SKM-1 (cell line): ENCODE measurements at regions not wholly inside any gene's neighbourhood (a gene's known extent, or its start where the extent isn't known, plus 50 kb on each side); places are given as distances from the start of the nearest gene placed in this dataset.

ENCODE experiments used
- DNase-seq: peaks from one replicate; lab custom pipeline; 2025; ENCODE audit not compliant: unreplicated experiment; lab: John Stamatoyannopoulos, UW

- no peak for DNase-seq
These were observed 334.2 kb downstream of the CD83 start for GRCh38 chr6:14451594-14452374.

- peak; percentile 46 for DNase-seq
These were observed 335.3 kb downstream of the CD83 start for GRCh38 chr6:14452567-14453527.

DNA sequence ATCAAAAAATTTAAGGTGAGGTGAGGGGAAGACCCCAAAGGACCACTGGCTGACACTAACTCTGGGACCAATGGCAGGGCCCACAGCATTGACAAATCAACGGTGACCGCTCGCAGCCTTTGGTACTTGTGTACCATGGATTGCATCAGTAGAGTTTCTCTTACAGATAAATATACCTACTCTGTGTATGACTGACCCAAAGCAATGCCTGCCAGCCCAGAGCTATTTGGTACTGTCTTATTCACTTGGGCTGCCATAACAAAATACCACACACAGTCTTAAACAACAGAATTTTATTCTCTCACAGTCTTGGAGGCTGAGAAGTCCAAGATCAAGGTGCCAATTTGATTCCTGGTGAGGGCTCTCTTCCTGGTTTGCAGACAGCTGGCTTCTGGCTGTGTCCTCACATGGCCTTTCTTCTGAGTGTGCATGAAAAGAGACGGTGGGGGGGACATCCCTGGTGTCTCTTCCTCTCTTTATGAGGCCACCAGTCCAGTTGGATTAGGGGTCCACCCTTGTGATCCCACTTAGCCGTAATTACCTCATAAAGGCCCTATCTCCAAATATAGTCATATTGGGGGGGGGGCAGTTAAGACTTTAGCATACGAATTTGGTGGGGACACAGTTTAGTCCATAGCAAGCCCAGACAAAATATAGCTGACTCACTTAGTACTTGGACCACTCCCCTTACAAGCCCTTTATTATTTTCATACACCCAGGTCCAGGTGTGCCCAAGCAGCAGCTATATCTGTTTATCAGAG lies 336.3 kb downstream of the CD83 start:
- no peak for DNase-seq

- DNase-seq: no peak
These were observed 336.9 kb downstream of the CD83 start for GRCh38 chr6:14454473-14454775.

DNA sequence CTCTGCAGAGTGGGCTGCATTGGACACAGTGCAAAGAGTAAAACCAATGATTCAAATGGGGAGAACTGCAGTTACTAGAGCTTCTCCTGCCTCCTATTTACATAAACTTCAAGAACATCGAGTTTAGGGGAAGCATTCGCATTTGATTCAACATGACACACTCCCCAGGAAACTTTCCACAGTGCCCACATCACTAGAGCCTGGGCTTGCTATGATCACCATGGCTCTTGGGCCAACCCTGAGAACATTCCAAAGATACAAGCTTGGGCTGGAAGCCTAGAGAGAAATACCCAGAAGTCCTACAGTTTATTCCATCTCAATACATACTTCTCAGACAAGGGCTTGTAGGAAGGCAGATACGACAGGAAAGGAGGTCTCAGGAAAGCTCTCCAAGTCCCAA lies 337.9 kb downstream of the CD83 start:
- DNase-seq: no peak

GRCh38 chr6:14455876-14456648 lies 338.5 kb downstream of the CD83 start:
- no peak for DNase-seq

GRCh38 chr6:14456941-14457340 lies 339.4 kb downstream of the CD83 start:
- no peak for DNase-seq

DNA sequence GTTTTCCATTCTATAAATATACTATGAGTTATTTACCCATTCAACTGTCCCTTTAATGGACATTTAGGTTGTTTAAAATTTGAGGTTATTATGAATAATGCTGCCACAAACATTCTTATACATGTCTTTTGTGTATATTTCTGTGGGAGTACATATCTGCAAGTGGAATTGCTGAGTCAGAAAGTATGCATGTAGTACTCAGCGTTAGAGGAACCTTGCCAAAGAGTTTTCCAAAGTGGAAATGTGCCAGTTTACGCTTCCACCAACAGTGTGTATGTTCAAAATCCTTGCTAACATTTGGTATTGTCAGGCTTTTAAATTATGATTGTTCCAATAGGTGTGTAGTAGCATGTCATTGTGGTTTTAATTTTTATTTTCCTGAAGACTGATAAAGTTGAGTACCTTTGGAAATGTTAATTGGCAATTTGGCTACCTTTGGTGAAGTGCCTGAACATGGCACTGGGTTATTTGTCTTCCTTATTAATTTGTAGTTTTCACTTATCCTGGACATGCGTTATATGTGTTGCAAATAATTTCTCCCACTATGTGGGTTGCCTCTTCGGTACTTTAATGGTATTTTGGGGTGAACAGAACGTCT lies 341.2 kb downstream of the CD83 start:
- no peak for DNase-seq

GRCh38 chr6:14459315-14459714 lies 341.7 kb downstream of the CD83 start:
- DNase-seq: no peak

DNA sequence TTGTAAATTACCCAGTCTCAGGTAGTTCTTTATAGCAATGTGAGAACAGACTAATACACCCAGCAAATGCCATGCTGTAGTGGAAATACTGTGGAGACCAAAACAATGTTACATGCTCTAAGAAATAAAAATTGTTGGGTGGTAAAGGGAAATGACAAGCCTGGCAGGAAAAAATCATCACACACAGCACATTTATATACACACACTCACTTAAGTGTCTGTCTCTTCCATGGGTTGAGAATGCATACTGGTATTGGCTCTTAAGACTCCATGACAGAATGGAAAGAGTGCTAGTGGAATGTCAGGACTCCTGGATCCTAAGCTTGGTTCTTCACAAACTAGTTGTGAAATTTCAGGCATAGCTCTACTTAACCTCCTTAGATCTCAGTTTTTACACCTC lies 343.0 kb downstream of the CD83 start:
- no peak for DNase-seq

GRCh38 chr6:14462135-14462534 lies 344.6 kb downstream of the CD83 start:
- DNase-seq: no peak

DNA sequence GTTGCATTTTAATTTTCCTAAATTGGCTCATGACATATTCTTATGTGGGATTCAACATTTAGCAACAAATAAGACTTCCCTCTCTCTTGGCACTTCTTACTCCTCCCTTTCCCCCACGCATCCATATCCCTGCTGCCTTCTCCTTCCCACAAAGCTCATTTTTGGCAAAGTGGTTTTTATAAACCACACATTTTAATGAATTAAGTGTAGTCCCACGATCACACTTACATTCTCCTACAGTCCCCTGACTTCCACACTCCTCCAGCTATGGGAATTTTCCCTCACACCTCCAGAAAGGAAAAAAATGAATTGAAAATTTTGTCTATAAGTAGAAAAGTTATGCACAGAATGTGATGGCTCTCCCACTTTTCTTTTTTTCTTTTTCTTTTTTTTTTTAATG lies 345.0 kb downstream of the CD83 start:
- no peak for DNase-seq

DNA sequence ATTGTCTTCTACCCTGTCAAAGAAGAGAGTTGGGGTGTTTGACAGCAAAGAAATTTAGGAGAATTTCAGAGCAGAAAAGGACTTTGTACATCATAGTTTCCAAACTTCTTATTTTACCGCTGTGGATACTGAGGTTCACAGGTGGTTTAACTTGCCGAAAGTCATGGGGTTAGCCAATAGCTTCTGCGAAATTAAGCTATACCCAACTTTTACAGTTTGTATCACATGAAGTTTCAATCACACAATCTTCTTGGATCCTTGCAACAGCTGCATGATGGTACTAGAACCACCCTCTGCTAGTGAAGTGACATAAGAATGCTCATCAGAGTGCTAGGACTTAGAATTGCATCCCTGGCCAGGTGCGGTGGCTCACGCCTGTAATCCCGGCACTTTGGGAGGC lies 345.5 kb downstream of the CD83 start:
- no peak for DNase-seq

GRCh38 chr6:14464055-14464454 lies 346.5 kb downstream of the CD83 start:
- DNase-seq: no peak

GRCh38 chr6:14464716-14465115 lies 347.1 kb downstream of the CD83 start:
- no peak for DNase-seq

DNA sequence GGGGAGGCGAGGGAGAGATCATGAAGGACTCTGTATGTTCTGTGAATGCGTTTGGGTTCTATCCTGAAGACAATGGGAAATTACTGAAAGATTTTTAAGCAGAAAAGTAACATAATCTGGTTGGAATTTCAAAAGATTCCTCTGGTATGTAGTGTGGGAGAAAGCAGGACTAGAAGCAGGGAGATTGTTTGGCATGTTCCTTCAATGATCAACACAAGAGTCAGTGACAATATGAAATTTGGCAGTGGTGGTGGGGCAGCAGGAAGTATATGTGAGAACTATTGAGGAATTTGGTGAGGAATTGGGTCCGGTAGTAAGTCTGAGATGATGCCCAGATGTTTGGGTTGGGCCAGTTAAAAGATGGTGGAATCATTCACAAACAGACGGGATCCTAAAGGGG lies 348.7 kb downstream of the CD83 start:
- DNase-seq: no peak

DNA sequence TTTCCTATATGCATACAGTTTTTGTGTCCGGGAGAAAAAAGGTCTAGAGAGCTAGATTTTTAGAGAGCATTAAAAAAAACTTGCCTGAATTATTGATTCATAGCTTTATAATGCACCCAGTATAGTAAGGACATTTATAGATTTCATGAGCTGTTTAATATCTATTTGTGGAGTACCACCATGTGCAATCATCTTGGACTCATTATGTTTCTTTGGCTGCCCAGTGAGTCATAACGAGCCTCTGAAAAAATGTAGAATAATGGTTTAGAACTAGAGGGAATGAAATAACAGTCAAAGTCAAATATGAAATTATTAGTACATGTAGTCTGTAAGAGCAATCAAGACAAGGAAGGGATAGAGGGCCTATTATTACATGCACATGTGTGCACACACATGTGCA lies 350.0 kb downstream of the CD83 start:
- no peak for DNase-seq

- DNase-seq: no peak
These were observed 351.2 kb downstream of the CD83 start for GRCh38 chr6:14468647-14469321.

DNA sequence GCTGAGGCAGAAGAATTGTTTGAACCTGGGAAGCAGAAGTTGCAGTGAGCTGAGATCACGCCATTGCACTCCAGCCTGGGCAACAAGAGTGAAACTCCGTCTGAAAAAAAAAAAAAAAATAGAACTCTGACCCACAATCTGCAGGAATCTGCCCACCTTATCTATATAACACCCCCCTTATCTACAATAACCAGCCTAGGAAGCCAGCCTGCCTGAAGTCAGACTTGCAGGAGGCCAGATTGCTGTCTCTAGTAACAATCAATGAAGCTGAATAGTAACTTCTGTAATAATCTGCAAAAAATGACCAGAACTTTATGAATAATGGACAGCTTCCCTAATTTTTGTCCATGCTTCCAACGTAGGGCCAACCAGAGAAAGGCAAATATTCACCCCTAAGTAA lies 352.5 kb downstream of the CD83 start:
- DNase-seq: no peak

- DNase-seq: no peak
These were observed 353.1 kb downstream of the CD83 start for GRCh38 chr6:14470671-14471070.
